HepG2 (cell line): ENCODE measurements at regions not wholly inside any gene's neighbourhood (a gene's known extent, or its start where the extent isn't known, plus 50 kb on each side); places are given as distances from the start of the nearest gene placed in this dataset.

ENCODE experiments used
- ATAC-seq: fragments of 200-7000 bp; cut with Tn5 transposase; 3 replicates; pipeline ENCODE4 v1.9.1; 2020; ENCODE audit warnings: mild to moderate bottlenecking, moderate library complexity
- BruUV-seq: library from RNA; stranded (reverse); fragments of 400-500 nt; replicated peaks from 2 replicates; lab custom pipeline; 2021; lab: Mats Ljungman, UMichigan
- CTCF ChIA-PET: fragments of 300-600 bp; formaldehyde crosslinking; extraction: SDS; loops from one replicate; lab custom pipeline; 2021; ENCODE audit warnings: low total read pairs, inconsistent platforms, low intra/inter-chr PET ratio; lab: Yijun Ruan, JAX
- POLR2A ChIA-PET: fragments of 350-600 bp; sonication (Branson Sonifier 250); formaldehyde crosslinking; loops from one replicate; lab custom pipeline; 2020; ENCODE audit warnings: antibody characterized with exemption, inconsistent platforms; lab: Yijun Ruan, JAX
- DNase-seq: peaks from one replicate; pipeline ENCODE4 v3.0.0-alpha.2; 2015; ENCODE audit warnings: low spot score
- FAIRE-seq: peaks from 3 replicates; lab custom pipeline; 2011; peaks lifted over from hg19 to GRCh38; lab: Jason Lieb, UNC
- H2AFZ ChIP-seq: one replicate; pipeline ENCODE4 v1.6.1; 2011; ENCODE audit warnings: low read length, inconsistent platforms
- H3K27ac ChIP-seq: fragments of 300-600 bp; 3 replicates; pipeline ENCODE4 v1.8.0; 2011; ENCODE audit warnings: mixed run types, mild to moderate bottlenecking, mixed read lengths, low read length, inconsistent platforms; ENCODE audit not compliant: insufficient read depth; ENCODE audit errors: extremely low read length
- H3K27me3 ChIP-seq, 2 experiments: fragments of 200-600 bp in 1 of 2; 2 replicates in 1 of 2; 3 replicates in 1 of 2; pipeline versions ENCODE4 v1.6.0 to v1.8.0; 2011; ENCODE audit warnings: low read length in 2 of 2, mild to moderate bottlenecking in 2 of 2, moderate library complexity in 2 of 2, inconsistent platforms in 1 of 2; ENCODE audit not compliant: insufficient read depth in 2 of 2, control insufficient read depth in 1 of 2
- H3K36me3 ChIP-seq, 2 experiments: fragments of 200-600 bp in 1 of 2; replicated peaks in 1 of 2; 2 replicates in 1 of 2; 3 replicates in 1 of 2; pipeline versions ENCODE4 v1.5.1 to v1.8.0; 2011; ENCODE audit warnings: low read length in 2 of 2, inconsistent platforms in 1 of 2; ENCODE audit not compliant: insufficient read depth in 2 of 2, control insufficient read depth in 1 of 2
- H3K4me1 ChIP-seq: 2 replicates; pipeline ENCODE4 v1.5.1; 2012; ENCODE audit warnings: low read length, inconsistent platforms; ENCODE audit not compliant: insufficient read depth
- H3K4me2 ChIP-seq: 2 replicates; pipeline ENCODE4 v1.6.0; 2011; ENCODE audit warnings: low read depth, low read length, inconsistent platforms
- H3K4me3 ChIP-seq, 3 experiments: fragments of 200-600 bp in 1 of 3; sonication (generic), shearing (Covaris generic) in 1 of 3; replicated peaks in 1 of 3; 2 replicates each; pipeline ENCODE4 v1.5.1; 2011 to 2016; ENCODE audit warnings: low read length in 3 of 3, inconsistent platforms in 2 of 3, low read depth in 2 of 3, mild to moderate bottlenecking in 2 of 3, control low read depth in 1 of 3, mixed read lengths in 1 of 3; ENCODE audit not compliant: insufficient read depth in 1 of 3
- H3K79me2 ChIP-seq: one replicate; pipeline ENCODE4 v1.6.1; 2011; ENCODE audit warnings: low read length, inconsistent platforms; ENCODE audit not compliant: insufficient read depth
- H3K9ac ChIP-seq: 2 replicates; pipeline ENCODE4 v1.6.0; 2011; ENCODE audit warnings: mild to moderate bottlenecking, low read depth, low read length, inconsistent platforms; ENCODE audit not compliant: insufficient read depth
- H3K9me3 ChIP-seq: 2 replicates; pipeline ENCODE4 v1.5.1; 2012; ENCODE audit warnings: mild to moderate bottlenecking, low read length
- H4K20me1 ChIP-seq: 2 replicates; pipeline ENCODE4 v1.6.0; 2011; ENCODE audit warnings: inconsistent platforms, mild to moderate bottlenecking, low read length, moderate library complexity; ENCODE audit not compliant: insufficient read depth
- BRCA1 ChIP-seq: sonication (generic); formaldehyde crosslinking; IDR thresholded peaks from 2 replicates; pipeline ENCODE4 v1.4.0; 2020; ENCODE audit warnings: missing genetic modification reagents
- FLYWCH1 ChIP-seq: sonication (generic); formaldehyde crosslinking; IDR thresholded peaks from 2 replicates; pipeline ENCODE4 v1.8.1; 2023; ENCODE audit warnings: mild to moderate bottlenecking, missing genetic modification reagents
- HES4 ChIP-seq: sonication (generic); formaldehyde crosslinking; IDR thresholded peaks from 2 replicates; pipeline ENCODE4 v1.9.0; 2021; ENCODE audit warnings: mild to moderate bottlenecking, missing genetic modification reagents, borderline replicate concordance
- PHF8 ChIP-seq: sonication (generic); formaldehyde crosslinking; IDR thresholded peaks from 2 replicates; pipeline ENCODE4 v1.5.0; 2020; ENCODE audit warnings: missing genetic modification reagents
- SMARCE1 ChIP-seq: fragments of 450-650 bp; IDR thresholded peaks from 2 replicates; pipeline ENCODE4 v1.6.1; 2017; ENCODE audit warnings: borderline replicate concordance
- SOX5 ChIP-seq: IDR thresholded peaks from 2 replicates; pipeline ENCODE4 v1.6.1; 2016; ENCODE audit warnings: borderline replicate concordance
- TAF1 ChIP-seq: sonication (generic); formaldehyde crosslinking; IDR thresholded peaks from 2 replicates; pipeline ENCODE4 v1.4.0; 2020; ENCODE audit warnings: missing genetic modification reagents
- ZBTB7B ChIP-seq: sonication (generic); formaldehyde crosslinking; IDR thresholded peaks from 2 replicates; pipeline ENCODE4 v1.4.0; 2020; ENCODE audit warnings: missing genetic modification reagents
- ZNF234 ChIP-seq: sonication (generic); formaldehyde crosslinking; conservative IDR thresholded peaks from 2 replicates; pipeline ENCODE4 v1.5.1; 2020; ENCODE audit warnings: mild to moderate bottlenecking, missing genetic modification reagents
- ZNF790 ChIP-seq: sonication (generic); formaldehyde crosslinking; IDR thresholded peaks from 2 replicates; pipeline ENCODE4 v1.8.0; 2022; ENCODE audit warnings: missing genetic modification reagents, mild to moderate bottlenecking, borderline replicate concordance
- WGBS: methylation state at CpG from one replicate; pipeline ENCODE4 v1.1.6; 2017; ENCODE audit warnings: low lambda C conversion rate; 5-methylcytosine and 5-hydroxymethylcytosine counted together
- in situ Hi-C: cut with HindIII; loops from 2 replicates; pipeline ENCODE4 v1.10.0; 2017; ENCODE audit warnings: low pct_unique_long_range_greater_than_20kb; ENCODE audit not compliant: extremely low pct_ligation_motif_present
- intact Hi-C: fragments of 100-400 bp; cut with micrococcal nuclease; formaldehyde crosslinking; loops from one replicate; pipeline ENCODE4 v1.10.0; 2022; ENCODE audit not compliant: unreplicated experiment
- TF ChIP-seq, protein P1 (sequence below): sonication (generic); formaldehyde crosslinking; IDR thresholded peaks from 2 replicates; pipeline ENCODE4 v1.5.1; 2020; ENCODE audit warnings: mild to moderate bottlenecking, missing genetic modification reagents, moderate library complexity
- TF ChIP-seq, protein P2 (sequence below): sonication (generic); formaldehyde crosslinking; IDR thresholded peaks from 2 replicates; pipeline ENCODE4 v1.4.0; 2020; ENCODE audit warnings: missing genetic modification reagents
- TF ChIP-seq, protein P3 (sequence below): sonication (generic); formaldehyde crosslinking; IDR thresholded peaks from 2 replicates; pipeline ENCODE4 v1.8.0; 2022; ENCODE audit warnings: mild to moderate bottlenecking, missing genetic modification reagents, moderate library complexity
- TF ChIP-seq, protein P4 (sequence below): sonication (generic); formaldehyde crosslinking; IDR thresholded peaks from 2 replicates; pipeline ENCODE4 v1.5.1; 2020; ENCODE audit warnings: missing genetic modification reagents, mild to moderate bottlenecking, borderline replicate concordance

DNA sequence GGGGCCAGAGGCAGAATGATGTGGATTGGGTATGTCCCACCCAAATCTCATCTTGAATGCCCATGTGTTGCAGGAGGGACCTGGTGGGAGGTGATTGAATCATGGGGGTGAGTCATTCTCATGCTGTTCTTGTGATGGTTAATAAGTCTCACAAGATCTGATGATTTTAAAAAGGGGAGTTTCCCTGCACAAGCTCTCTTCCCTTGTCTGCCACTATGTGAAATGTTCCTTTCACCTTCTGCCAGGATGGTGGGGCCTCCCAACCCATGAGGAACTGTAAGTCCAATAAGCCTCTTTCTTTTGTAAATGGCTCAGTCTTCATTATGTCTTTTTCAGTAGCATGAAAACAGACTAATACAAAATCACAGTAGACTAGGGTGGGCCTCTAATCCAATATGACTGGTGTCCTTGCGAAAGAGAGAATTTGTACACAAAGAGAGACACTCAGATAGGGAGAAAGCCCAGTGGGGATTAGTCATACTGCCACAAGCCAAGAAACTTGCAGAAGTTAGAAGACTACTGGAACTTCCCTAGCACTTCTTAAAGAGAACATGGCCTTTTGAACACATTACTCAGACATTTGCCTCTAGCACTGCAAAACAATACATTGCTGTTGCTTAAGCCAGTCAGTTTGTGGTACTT lies 68.4 kb downstream of the ANXA1 start:
- ATAC-seq (no peak), FAIRE-seq (no peak), DNase-seq (no peak)
- CTCF ChIA-PET = no interaction called here
- H3K9ac ChIP-seq = no peak overlapping the region
- no peak overlapping the region for H3K4me2 ChIP-seq
- H3K27me3 ChIP-seq = no peaks in the 10 kb centered on the region
- TF ChIP-seq HES4 = no peak
- TF ChIP-seq, protein P1, sequence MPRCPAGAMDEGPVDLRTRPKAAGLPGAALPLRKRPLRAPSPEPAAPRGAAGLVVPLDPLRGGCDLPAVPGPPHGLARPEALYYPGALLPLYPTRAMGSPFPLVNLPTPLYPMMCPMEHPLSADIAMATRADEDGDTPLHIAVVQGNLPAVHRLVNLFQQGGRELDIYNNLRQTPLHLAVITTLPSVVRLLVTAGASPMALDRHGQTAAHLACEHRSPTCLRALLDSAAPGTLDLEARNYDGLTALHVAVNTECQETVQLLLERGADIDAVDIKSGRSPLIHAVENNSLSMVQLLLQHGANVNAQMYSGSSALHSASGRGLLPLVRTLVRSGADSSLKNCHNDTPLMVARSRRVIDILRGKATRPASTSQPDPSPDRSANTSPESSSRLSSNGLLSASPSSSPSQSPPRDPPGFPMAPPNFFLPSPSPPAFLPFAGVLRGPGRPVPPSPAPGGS (CRISPR knock-in tag) = no peak
- TF ChIP-seq SOX5 (CRISPR knock-in tag) = no peak
- TF ChIP-seq, all 625 proteins: peak for 0
- WGBS = 0% methylated on average over 1 of the region's 1 CpG
- no peaks in the 10 kb centered on the region for H3K36me3 ChIP-seq
- no peak overlapping the region for H3K4me3 ChIP-seq
- H3K79me2 ChIP-seq = no peaks in the 10 kb centered on the region
- intact Hi-C loops (no loop called here), in situ Hi-C loops (no loop called here)
- no peaks in the 10 kb centered on the region for H3K4me1 ChIP-seq
- no peak overlapping the region for H3K27ac ChIP-seq
- H4K20me1 ChIP-seq = no peaks in the 10 kb centered on the region
- BruUV-seq = no TSS peak
- H2AFZ ChIP-seq = no peak overlapping the region
- no peaks in the 10 kb centered on the region for H3K9me3 ChIP-seq
- POLR2A ChIA-PET = no interaction called here

DNA sequence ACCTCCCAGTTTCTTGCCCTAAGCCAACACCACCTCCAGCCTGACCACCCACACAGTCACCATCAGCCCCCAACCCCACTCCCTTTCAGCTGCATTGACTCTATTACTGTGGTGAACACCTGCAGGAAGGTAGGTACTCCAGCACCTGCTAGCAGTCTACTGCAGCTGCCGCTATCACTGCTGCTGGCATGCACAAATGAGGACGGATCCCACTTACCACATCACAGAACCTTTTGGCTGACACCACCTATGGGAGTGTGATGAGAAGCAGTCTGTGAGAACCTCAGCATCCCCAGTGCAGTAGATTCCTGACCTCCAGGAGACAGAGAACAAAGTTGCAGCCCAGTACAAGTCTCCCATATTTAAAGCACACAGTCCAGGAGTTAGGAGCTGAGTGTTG lies 71.9 kb downstream of the ANXA1 start:
- BruUV-seq = no TSS peak
- Histone ChIP-seq H3K9ac (no peak overlapping the region), H3K36me3 (no peaks in the 10 kb centered on the region), H3K4me2 (no peak overlapping the region), H4K20me1 (no peaks in the 10 kb centered on the region), H2AFZ (no peak overlapping the region), H3K4me3 (no peak overlapping the region), H3K27ac (no peak overlapping the region), H3K27me3 (no peaks in the 10 kb centered on the region), H3K79me2 (no peaks in the 10 kb centered on the region), H3K9me3 (no peaks in the 10 kb centered on the region), H3K4me1 (no peaks in the 10 kb centered on the region)
- DNase-seq = no peak
- CTCF ChIA-PET = no interaction called here
- no peak for FAIRE-seq
- in situ Hi-C loops = no loop called here
- no CpG with 5 or more reads among the region's 2 CpGs for WGBS
- no peak for ATAC-seq
- POLR2A ChIA-PET = no interaction called here
- intact Hi-C loops = no loop called here
- TF ChIP-seq ZNF790 (no peak), FLYWCH1 (no peak), SMARCE1 (no peak), ZBTB7B (no peak), ZNF234 (no peak), BRCA1 (CRISPR knock-in tag) (no peak), PHF8 (CRISPR knock-in tag) (no peak), TAF1 (CRISPR knock-in tag) (no peak)
- TF ChIP-seq, protein P2, sequence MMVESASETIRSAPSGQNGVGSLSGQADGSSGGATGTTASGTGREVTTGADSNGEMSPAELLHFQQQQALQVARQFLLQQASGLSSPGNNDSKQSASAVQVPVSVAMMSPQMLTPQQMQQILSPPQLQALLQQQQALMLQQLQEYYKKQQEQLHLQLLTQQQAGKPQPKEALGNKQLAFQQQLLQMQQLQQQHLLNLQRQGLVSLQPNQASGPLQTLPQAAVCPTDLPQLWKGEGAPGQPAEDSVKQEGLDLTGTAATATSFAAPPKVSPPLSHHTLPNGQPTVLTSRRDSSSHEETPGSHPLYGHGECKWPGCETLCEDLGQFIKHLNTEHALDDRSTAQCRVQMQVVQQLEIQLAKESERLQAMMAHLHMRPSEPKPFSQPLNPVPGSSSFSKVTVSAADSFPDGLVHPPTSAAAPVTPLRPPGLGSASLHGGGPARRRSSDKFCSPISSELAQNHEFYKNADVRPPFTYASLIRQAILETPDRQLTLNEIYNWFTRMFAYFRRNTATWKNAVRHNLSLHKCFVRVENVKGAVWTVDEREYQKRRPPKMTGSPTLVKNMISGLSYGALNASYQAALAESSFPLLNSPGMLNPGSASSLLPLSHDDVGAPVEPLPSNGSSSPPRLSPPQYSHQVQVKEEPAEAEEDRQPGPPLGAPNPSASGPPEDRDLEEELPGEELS (CRISPR knock-in tag) = no peak
- TF ChIP-seq, protein P3, sequence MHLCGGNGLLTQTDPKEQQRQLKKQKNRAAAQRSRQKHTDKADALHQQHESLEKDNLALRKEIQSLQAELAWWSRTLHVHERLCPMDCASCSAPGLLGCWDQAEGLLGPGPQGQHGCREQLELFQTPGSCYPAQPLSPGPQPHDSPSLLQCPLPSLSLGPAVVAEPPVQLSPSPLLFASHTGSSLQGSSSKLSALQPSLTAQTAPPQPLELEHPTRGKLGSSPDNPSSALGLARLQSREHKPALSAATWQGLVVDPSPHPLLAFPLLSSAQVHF (CRISPR knock-in tag) = no peak
- TF ChIP-seq, protein P4, sequence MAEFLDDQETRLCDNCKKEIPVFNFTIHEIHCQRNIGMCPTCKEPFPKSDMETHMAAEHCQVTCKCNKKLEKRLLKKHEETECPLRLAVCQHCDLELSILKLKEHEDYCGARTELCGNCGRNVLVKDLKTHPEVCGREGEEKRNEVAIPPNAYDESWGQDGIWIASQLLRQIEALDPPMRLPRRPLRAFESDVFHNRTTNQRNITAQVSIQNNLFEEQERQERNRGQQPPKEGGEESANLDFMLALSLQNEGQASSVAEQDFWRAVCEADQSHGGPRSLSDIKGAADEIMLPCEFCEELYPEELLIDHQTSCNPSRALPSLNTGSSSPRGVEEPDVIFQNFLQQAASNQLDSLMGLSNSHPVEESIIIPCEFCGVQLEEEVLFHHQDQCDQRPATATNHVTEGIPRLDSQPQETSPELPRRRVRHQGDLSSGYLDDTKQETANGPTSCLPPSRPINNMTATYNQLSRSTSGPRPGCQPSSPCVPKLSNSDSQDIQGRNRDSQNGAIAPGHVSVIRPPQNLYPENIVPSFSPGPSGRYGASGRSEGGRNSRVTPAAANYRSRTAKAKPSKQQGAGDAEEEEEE = no peak
